H1 (cell line): ENCODE measurements at regions not wholly inside any gene's neighbourhood (a gene's known extent, or its start where the extent isn't known, plus 50 kb on each side); places are given as distances from the start of the nearest gene placed in this dataset.

ENCODE experiments used
- CTCF ChIA-PET: fragments of 300-600 bp; sonication (Branson Sonifier 250); formaldehyde crosslinking; loops from one replicate; lab custom pipeline; 2021; ENCODE audit not compliant: partially characterized antibody; lab: Charles Lee
- POLR2A ChIA-PET: fragments of 300-600 bp; sonication (Branson Sonifier 250); formaldehyde crosslinking; loops from one replicate; lab custom pipeline; 2021; ENCODE audit warnings: inconsistent platforms; ENCODE audit not compliant: partially characterized antibody; lab: Charles Lee
- DNase-seq, 2 experiments: peaks; one replicate each; pipeline versions ENCODE4 v3.0.0 to v3.0.0-alpha.2; 2010 to 2022; ENCODE audit warnings: low spot score in 2 of 2, low read depth in 1 of 2, mixed read lengths in 1 of 2
- FAIRE-seq: peaks from 2 replicates; lab custom pipeline; 2011; peaks lifted over from hg19 to GRCh38; lab: Jason Lieb, UNC
- H2AFZ ChIP-seq: 2 replicates; pipeline ENCODE4 v1.8.1; 2012; ENCODE audit warnings: low read length, inconsistent platforms
- H2AK5ac ChIP-seq: 2 replicates; pipeline ENCODE4 v1.6.1; 2013; ENCODE audit warnings: low read depth, low read length
- H2BK120ac ChIP-seq: replicated peaks from 2 replicates; pipeline ENCODE3; 2013; ENCODE audit warnings: low read depth, low read length, inconsistent platforms
- H2BK12ac ChIP-seq: 2 replicates; pipeline ENCODE4 v1.6.1; 2013; ENCODE audit warnings: low read depth, low read length
- H2BK15ac ChIP-seq: 2 replicates; pipeline ENCODE4 v1.6.1; 2013; ENCODE audit warnings: low read length
- H2BK20ac ChIP-seq: 2 replicates; pipeline ENCODE4 v1.6.1; 2013; ENCODE audit warnings: low read length
- H2BK5ac ChIP-seq: 2 replicates; pipeline ENCODE4 v1.6.1; 2013; ENCODE audit warnings: low read depth, low read length
- H3K14ac ChIP-seq: 2 replicates; pipeline ENCODE4 v1.6.1; 2013; ENCODE audit warnings: inconsistent platforms; ENCODE audit not compliant: insufficient read length
- H3K18ac ChIP-seq: 2 replicates; pipeline ENCODE4 v1.6.1; 2013; ENCODE audit warnings: low read length; ENCODE audit errors: extremely low read depth
- H3K23ac ChIP-seq: 2 replicates; pipeline ENCODE4 v1.6.1; 2013; ENCODE audit warnings: inconsistent platforms; ENCODE audit not compliant: insufficient read length
- H3K23me2 ChIP-seq: 2 replicates; pipeline ENCODE4 v1.6.1; 2013; ENCODE audit warnings: low read depth, low read length
- H3K27ac ChIP-seq: 2 replicates; pipeline ENCODE4 v1.6.1; 2011; ENCODE audit warnings: low read depth, low read length, inconsistent platforms
- H3K27me3 ChIP-seq, 4 experiments: replicated peaks in 1 of 4; 1 replicate in 1 of 4; 2 replicates in 3 of 4; pipeline versions ENCODE4 v1.6.1 to v1.8.1; 2011 to 2013; ENCODE audit warnings: low read length in 3 of 4, mild to moderate bottlenecking in 3 of 4, inconsistent platforms in 2 of 4, mixed read lengths in 2 of 4, moderate library complexity in 1 of 4; ENCODE audit not compliant: control insufficient read depth in 3 of 4, insufficient read depth in 3 of 4; ENCODE audit errors: extremely low read depth in 1 of 4
- H3K36me3 ChIP-seq, 4 experiments: 2 replicates each; pipeline versions ENCODE4 v1.6.1 to v1.8.1; 2011 to 2013; ENCODE audit warnings: mild to moderate bottlenecking in 4 of 4, low read length in 3 of 4, moderate library complexity in 2 of 4, control low read depth in 1 of 4, inconsistent platforms in 1 of 4; ENCODE audit not compliant: insufficient read depth in 4 of 4, control insufficient read depth in 2 of 4
- H3K4ac ChIP-seq: replicated peaks from 2 replicates; pipeline ENCODE3; 2013; ENCODE audit warnings: low read length, low read depth, mixed read lengths, inconsistent platforms; ENCODE audit not compliant: insufficient read length
- H3K4me1 ChIP-seq, 4 experiments: replicated peaks in 1 of 4; 1 replicate in 1 of 4; 2 replicates in 3 of 4; pipeline versions ENCODE4 v1.6.1 to v1.8.1; 2011 to 2013; ENCODE audit warnings: low read length in 3 of 4, inconsistent platforms in 2 of 4, mixed read lengths in 1 of 4; ENCODE audit not compliant: insufficient read depth in 4 of 4, control insufficient read depth in 3 of 4
- H3K4me2 ChIP-seq, 2 experiments: 2 replicates each; pipeline versions ENCODE4 v1.6.1 to v1.8.1; 2011 to 2013; ENCODE audit warnings: low read depth in 2 of 2, low read length in 2 of 2, control low read depth in 1 of 2, inconsistent platforms in 1 of 2, mild to moderate bottlenecking in 1 of 2; ENCODE audit not compliant: insufficient read depth in 1 of 2
- H3K4me3 ChIP-seq, 4 experiments: fragments of 200-600, 300-600 bp in 1 of 4; sonication (generic), shearing (Covaris generic), sonication (Bioruptor Twin) in 1 of 4; 2 replicates each; pipeline versions ENCODE4 v1.5.1 to v1.8.1; 2011 to 2016; ENCODE audit warnings: low read length in 4 of 4, low read depth in 3 of 4, control low read depth in 2 of 4, inconsistent platforms in 2 of 4, mild to moderate bottlenecking in 2 of 4, mixed read lengths in 1 of 4, moderate library complexity in 1 of 4; ENCODE audit not compliant: insufficient read depth in 2 of 4; ENCODE audit errors: extremely low read depth in 1 of 4
- H3K56ac ChIP-seq: replicated peaks from 2 replicates; pipeline ENCODE3; 2013; ENCODE audit warnings: low read depth, mild to moderate bottlenecking, mixed read lengths, low read length, inconsistent platforms; ENCODE audit not compliant: insufficient read length
- H3K79me1 ChIP-seq: 2 replicates; pipeline ENCODE4 v1.6.1; 2013; ENCODE audit warnings: low read depth, low read length, control low read depth
- H3K79me2 ChIP-seq, 2 experiments: 2 replicates each; pipeline versions ENCODE4 v1.6.1 to v1.8.1; 2012 to 2013; ENCODE audit warnings: low read length in 2 of 2, mild to moderate bottlenecking in 2 of 2, inconsistent platforms in 1 of 2; ENCODE audit not compliant: insufficient read depth in 2 of 2, control insufficient read depth in 1 of 2
- H3K9ac ChIP-seq, 4 experiments: replicated peaks in 1 of 4; 1 replicate in 1 of 4; 2 replicates in 3 of 4; pipeline versions ENCODE4 v1.6.1 to v1.8.1; 2011 to 2013; ENCODE audit warnings: low read depth in 3 of 4, low read length in 3 of 4, control low read depth in 2 of 4, mild to moderate bottlenecking in 2 of 4, moderate library complexity in 2 of 4, inconsistent platforms in 1 of 4; ENCODE audit errors: extremely low read depth in 1 of 4
- H3K9me3 ChIP-seq, 2 experiments: 2 replicates each; pipeline versions ENCODE4 v1.6.1 to v1.8.1; 2012 to 2013; ENCODE audit warnings: mild to moderate bottlenecking in 2 of 2, moderate library complexity in 2 of 2, control low read depth in 1 of 2, inconsistent platforms in 1 of 2, low read depth in 1 of 2, low read length in 1 of 2, mixed read lengths in 1 of 2; ENCODE audit not compliant: insufficient read depth in 2 of 2
- H4K20me1 ChIP-seq, 2 experiments: replicated peaks in 1 of 2; 2 replicates each; pipeline versions ENCODE3 to v1.8.1; 2011 to 2013; ENCODE audit warnings: inconsistent platforms in 2 of 2, low read length in 2 of 2, mild to moderate bottlenecking in 1 of 2; ENCODE audit not compliant: insufficient read depth in 2 of 2, control insufficient read depth in 1 of 2
- H4K5ac ChIP-seq: 2 replicates; pipeline ENCODE4 v1.6.1; 2013; ENCODE audit warnings: low read length, low read depth, mixed read lengths, inconsistent platforms; ENCODE audit not compliant: insufficient read length
- H4K8ac ChIP-seq: 2 replicates; pipeline ENCODE4 v1.8.0; 2013; ENCODE audit warnings: mild to moderate bottlenecking, moderate library complexity, low read length, inconsistent platforms; ENCODE audit not compliant: insufficient read depth; ENCODE audit errors: extremely low read depth
- H4K91ac ChIP-seq: replicated peaks from 2 replicates; pipeline ENCODE3; 2013; ENCODE audit warnings: low read length, mixed read lengths, inconsistent platforms; ENCODE audit not compliant: insufficient read length
- CTCF ChIP-seq, 3 experiments: IDR thresholded peaks; 1 replicate in 2 of 3; 2 replicates in 1 of 3; pipeline versions ENCODE4 v1.5.1 to v1.6.1; 2011; ENCODE audit warnings: low read length in 3 of 3, mild to moderate bottlenecking in 3 of 3, inconsistent platforms in 2 of 3, low read depth in 1 of 3, moderate library complexity in 1 of 3; ENCODE audit not compliant: insufficient read depth in 1 of 3; ENCODE audit errors: control extremely low read depth in 1 of 3
- EP300 ChIP-seq, 2 experiments: IDR thresholded peaks; 1 replicate in 1 of 2; 2 replicates in 1 of 2; pipeline ENCODE4 v1.6.1; 2011 to 2012; ENCODE audit warnings: low read depth in 2 of 2, low read length in 2 of 2, mild to moderate bottlenecking in 2 of 2, borderline replicate concordance in 1 of 2, inconsistent platforms in 1 of 2, moderate library complexity in 1 of 2
- RAD21 ChIP-seq, 2 experiments: IDR thresholded peaks in 1 of 2; conservative IDR thresholded peaks in 1 of 2; 2 replicates each; pipeline ENCODE4 v1.6.1; 2011; ENCODE audit warnings: low read depth in 2 of 2, low read length in 2 of 2, improper control_type of control experiment in 1 of 2, inconsistent platforms in 1 of 2, mild to moderate bottlenecking in 1 of 2, moderate library complexity in 1 of 2
- WGBS, 2 experiments: shearing (Covaris generic) in 1 of 2; methylation state at CpG; one replicate each; pipeline versions ENCODE4 v1.1.6 to v1.1.7; 2013 to 2015; ENCODE audit warnings: low lambda C conversion rate in 2 of 2, mixed read lengths in 2 of 2, inconsistent platforms in 1 of 2, low coverage in 1 of 2, missing lambda C conversion rate in 1 of 2; ENCODE audit not compliant: insufficient replicate concordance in 2 of 2, insufficient coverage in 1 of 2, insufficient read length in 1 of 2; ENCODE audit errors: extremely low coverage in 1 of 2, missing lambda C conversion rate in 1 of 2; 5-methylcytosine and 5-hydroxymethylcytosine counted together

DNA sequence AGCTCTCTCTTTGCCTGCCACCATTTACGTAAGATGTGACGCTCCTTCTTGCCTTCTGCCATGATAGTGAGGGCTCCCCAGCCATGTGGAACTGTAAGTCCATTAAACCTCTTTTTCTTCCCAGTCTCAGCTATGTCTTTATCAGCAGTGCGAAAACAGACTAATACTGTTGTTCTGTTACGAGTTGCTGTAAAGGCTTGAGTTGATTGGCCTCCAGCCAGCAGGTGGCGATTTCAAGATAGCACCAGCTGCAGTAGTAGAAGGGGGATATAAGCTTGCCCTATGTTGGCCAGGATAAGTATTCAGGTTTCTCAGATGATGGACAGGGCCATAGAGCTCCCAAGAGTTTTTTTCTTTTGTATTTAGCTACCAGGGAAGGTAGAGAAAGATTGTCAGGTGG, 385.5 kb downstream of the MZT1 start:
- Histone ChIP-seq H2AFZ (no peak overlapping the region), H2BK12ac (no peak overlapping the region), H3K4me3 (no peak overlapping the region), H3K56ac (no peak overlapping the region), H3K79me2 (no peaks in the 10 kb centered on the region), H2BK15ac (no peak overlapping the region), H3K9me3 (no peaks in the 10 kb centered on the region), H3K4me2 (no peak overlapping the region), H3K4ac (no peak overlapping the region), H3K14ac (no peak overlapping the region), H3K23ac (no peak overlapping the region), H3K79me1 (no peaks in the 10 kb centered on the region), H3K27me3 (no peaks in the 10 kb centered on the region), H2BK5ac (no peak overlapping the region), H2BK120ac (no peak overlapping the region), H3K27ac (no peak overlapping the region), H2BK20ac (no peak overlapping the region), H2AK5ac (no peak overlapping the region), H4K8ac (no peak overlapping the region), H4K20me1 (no peaks in the 10 kb centered on the region), H3K23me2 (no peaks in the 10 kb centered on the region), H4K5ac (no peak overlapping the region), H3K18ac (no peak overlapping the region), H3K4me1 (no peaks in the 10 kb centered on the region), H3K36me3 (no peaks in the 10 kb centered on the region), H4K91ac (no peak overlapping the region), H3K9ac (no peak overlapping the region)
- DNase-seq (no peak), FAIRE-seq (no peak)
- peak in 1 of 2 experiments; percentile 29; a peak in 1 of 4 replicates for TF ChIP-seq RAD21 (IDR thresholded peaks at IDR 0.05 in 1 of 2, conservative IDR thresholded peaks at IDR 0.05 in 1 of 2; ENCODE audit: low read depth in 2 of 2, low read length in 2 of 2)
- peak in 2 of 3 experiments; percentile 10 to 27; a peak in 2 of 4 replicates for TF ChIP-seq CTCF (IDR thresholded peaks at IDR 0.05; ENCODE audit: control extremely low read depth in 1 of 3, insufficient read depth in 1 of 3, low read depth in 1 of 3, low read length in 3 of 3)
- no peak for TF ChIP-seq EP300 (IDR thresholded peaks at IDR 0.05; ENCODE audit: borderline replicate concordance in 1 of 2, low read depth in 2 of 2, low read length in 2 of 2)
- ChIA-PET CTCF (interaction anchor here (0.8 to 1.8 kb wide), 10 partner anchors 9 to 309 kb away, joined by 3 to 7 read pairs (median 4); no protein-coding TSS in a partner anchor), POLR2A (no interaction called here)
- WGBS, 2 experiments = 92% methylated on average over 5 of the region's 5 CpGs; no CpG with 5 or more reads in 1 of the 2 experiments
